Cardiac fibroblast (primary cell): ENCODE measurements at regions not wholly inside any gene's neighbourhood (a gene's known extent, or its start where the extent isn't known, plus 50 kb on each side); places are given as distances from the start of the nearest gene placed in this dataset.
"Not testable (repeated sequence)": the region's sequence is repeated elsewhere in the genome, so short reads cannot be mapped to it uniquely, and the experiment has no call there.

Source experiments
- DNase-seq, 2 donors: peaks; one replicate each; pipeline versions ENCODE4 v3.0.0 to v3.0.0-alpha.2; 2010; ENCODE audit warnings: low read depth in 2 of 2
- H3K4me3 ChIP-seq, 2 donors: replicated peaks in 1 of 2; 1 replicate in 1 of 2; 2 replicates in 1 of 2; pipeline ENCODE4 v1.5.1; 2011; ENCODE audit warnings: low read depth in 2 of 2, low read length in 2 of 2, mild to moderate bottlenecking in 2 of 2, moderate library complexity in 1 of 2
- TF ChIP-seq, protein P1 (sequence below): IDR thresholded peaks from one replicate; pipeline ENCODE4 v1.5.1; 2011; ENCODE audit warnings: low read depth, mild to moderate bottlenecking, low read length, inconsistent platforms

DNA sequence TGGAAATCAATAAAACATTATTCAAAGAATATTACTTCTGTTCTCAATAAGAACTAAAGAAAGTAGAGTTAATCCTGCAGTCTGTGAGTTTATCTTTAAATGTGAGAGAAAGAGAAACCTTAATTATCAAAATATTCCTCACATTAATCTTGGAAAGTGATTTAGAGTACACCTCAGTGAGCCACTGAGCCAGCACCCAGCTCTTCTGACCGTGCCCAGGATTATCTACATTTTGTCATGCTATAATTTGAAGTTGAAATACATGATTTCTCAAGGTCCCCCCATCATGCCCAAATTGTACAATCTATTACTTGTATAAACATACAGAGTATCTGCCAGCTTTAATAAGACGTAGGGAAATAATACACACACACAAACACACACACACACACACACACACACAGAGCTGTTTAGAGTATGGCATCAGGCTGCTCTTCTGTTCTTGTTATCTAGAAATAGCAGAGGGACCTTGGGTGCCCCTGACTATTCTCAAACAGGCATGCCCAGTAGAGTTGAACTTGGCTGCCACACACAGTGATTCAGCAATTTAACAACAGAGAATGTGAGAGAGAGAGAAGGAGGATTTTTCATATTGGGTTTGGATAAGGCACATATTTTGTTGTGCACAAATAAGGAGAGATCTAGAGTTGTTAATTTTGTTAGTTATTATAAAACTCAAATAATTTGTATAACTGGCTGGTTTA, 74.4 kb downstream of the P2RY1 start:
- DNase-seq, result peak; percentile 38 to 82
- TF ChIP-seq, protein P1, sequence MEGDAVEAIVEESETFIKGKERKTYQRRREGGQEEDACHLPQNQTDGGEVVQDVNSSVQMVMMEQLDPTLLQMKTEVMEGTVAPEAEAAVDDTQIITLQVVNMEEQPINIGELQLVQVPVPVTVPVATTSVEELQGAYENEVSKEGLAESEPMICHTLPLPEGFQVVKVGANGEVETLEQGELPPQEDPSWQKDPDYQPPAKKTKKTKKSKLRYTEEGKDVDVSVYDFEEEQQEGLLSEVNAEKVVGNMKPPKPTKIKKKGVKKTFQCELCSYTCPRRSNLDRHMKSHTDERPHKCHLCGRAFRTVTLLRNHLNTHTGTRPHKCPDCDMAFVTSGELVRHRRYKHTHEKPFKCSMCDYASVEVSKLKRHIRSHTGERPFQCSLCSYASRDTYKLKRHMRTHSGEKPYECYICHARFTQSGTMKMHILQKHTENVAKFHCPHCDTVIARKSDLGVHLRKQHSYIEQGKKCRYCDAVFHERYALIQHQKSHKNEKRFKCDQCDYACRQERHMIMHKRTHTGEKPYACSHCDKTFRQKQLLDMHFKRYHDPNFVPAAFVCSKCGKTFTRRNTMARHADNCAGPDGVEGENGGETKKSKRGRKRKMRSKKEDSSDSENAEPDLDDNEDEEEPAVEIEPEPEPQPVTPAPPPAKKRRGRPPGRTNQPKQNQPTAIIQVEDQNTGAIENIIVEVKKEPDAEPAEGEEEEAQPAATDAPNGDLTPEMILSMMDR, result no peak
- H3K4me3 ChIP-seq, result no peak overlapping the region

DNA sequence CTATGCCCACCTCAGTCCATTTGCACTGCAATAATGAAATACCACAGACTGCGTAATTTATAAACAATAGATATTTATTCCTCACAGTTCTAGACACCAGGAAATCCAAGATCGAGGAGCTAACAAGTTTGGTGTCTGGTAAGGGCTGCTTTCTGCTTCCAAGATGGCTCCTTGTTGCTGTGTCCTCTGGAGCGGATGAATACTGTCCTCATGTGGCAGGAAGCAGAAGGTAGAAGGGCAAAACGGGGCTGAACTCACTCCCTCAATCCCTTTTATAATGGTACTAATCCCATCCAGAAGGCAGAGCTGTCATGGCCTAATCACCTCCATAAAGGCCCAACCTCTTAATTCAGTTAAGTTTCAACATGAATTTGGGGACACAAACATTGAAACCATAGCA, 75.3 kb downstream of the P2RY1 start:
- H3K4me3 ChIP-seq, result no peak overlapping the region
- TF ChIP-seq, protein P1, result no peak
- DNase-seq, result peak; percentile 5 to 11

DNA sequence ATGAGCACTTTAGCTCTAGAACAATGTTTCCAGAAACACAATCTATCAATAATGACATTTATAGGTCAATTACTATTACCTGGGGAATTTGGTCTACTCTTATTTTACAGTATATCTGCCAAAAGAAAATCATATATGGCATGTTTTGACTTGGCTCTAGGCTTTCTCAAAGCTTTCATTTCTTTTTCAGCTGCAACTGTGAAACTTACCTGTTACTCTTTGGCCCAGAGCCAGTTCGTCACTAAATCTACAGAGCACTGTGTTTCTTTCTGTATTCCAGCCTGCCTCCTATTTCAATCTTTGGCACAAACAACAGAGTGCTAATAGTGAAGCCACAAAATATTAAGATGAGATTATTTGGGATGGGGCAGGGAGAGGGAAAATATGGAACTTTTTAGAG, 76.0 kb downstream of the P2RY1 start:
- DNase-seq, result no peak
- no peak overlapping the region for H3K4me3 ChIP-seq
- TF ChIP-seq, protein P1, result no peak

DNA sequence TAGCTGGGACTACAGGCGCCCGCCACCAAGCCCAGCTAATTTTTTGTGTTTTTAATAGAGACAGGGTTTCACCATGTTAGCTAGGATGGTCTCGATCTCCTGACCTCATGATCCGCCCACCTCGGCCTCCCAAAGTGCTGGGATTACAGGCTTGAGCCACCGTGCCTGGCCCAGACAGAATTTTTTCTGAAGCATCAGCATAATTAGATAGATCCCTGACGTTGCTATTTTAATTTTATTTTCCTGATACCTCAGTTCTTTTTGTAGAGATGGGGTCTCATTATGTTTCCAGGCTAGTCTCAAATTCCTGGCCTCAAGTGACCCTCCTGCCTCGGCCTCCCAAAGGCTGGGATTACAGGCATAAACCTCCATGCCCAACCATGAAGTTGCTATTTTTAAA, 79.8 kb downstream of the P2RY1 start:
- DNase-seq, H3K4me3 ChIP-seq: not testable (repeated sequence)

DNA sequence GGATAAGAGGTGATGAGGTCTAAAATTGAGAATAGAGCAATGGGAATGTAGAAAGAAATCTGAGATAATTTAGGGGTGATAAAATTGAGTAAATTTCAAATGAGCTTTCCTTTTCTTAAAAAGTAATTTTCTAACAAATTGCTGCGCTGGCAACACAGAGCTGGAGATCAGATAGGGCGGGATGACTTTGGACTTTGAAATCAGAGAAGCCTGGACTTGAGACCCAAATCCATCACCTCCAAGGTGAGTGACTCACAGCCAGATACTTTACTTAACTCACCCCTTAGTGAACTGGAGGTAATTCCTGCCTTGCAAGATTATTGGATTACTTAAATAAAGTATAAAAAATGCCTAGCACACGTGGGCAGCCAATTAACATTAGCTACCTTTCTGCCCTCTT, 80.8 kb downstream of the P2RY1 start:
- TF ChIP-seq, protein P1, result no peak
- DNase-seq, result no peak
- H3K4me3 ChIP-seq, result no peak overlapping the region

DNA sequence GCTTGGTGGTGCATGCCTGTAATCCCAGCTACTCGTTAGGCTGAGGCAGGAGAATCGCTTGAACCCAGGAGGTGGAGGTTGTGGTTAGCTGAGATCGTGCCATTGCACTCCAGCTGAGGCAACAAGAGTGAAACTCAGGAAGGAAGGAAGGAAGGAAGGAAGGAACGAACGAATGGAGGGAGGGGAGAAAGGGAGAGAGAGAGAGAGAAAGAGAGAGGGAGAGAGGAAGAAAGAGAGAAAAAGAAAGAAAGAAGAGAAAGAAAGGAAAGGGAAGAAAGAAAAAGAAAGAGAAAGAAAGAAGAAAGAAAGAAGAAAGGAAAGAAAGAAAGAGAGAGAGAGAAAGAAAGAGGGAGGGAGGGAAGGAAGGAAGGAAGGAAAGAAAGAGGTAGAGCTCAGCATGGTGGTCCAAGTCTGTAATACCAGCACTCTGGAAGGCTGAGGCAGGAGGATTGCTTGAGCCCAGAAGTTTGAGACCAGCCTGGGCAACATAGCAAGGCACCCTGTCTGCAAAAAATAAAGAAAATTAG, 81.9 kb downstream of the P2RY1 start:
- H3K4me3 ChIP-seq, result no peak overlapping the region
- TF ChIP-seq, protein P1, result no peak
- no peak for DNase-seq

DNA sequence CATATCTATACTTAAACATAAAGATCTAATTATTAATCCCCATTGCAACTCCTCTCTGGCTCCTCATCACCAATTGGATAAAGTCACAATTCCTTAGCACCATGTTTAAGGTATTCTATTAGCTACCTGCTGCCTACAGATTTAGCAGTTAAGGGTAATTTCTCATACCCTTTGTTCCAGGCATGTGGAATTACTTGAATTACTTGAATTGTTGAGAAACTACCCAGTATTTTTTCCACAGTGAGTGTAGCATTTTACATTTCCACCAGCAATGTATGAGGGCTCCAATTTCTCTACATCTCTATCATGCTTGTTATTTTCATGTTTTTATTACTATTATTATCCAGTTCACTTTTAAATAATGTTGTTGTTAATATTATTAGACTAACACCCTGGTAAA, 86.4 kb downstream of the P2RY1 start:
- TF ChIP-seq, protein P1, result no peak
- no peak for DNase-seq
- H3K4me3 ChIP-seq, result no peak overlapping the region
